ENCODE measurements at regions not wholly inside any gene's neighbourhood (a gene's known extent, or its start where the extent isn't known, plus 50 kb on each side); places are given as distances from the start of the nearest gene placed in this dataset.
"Not testable (repeated sequence)": the region's sequence is repeated elsewhere in the genome, so short reads cannot be mapped to it uniquely, and the experiment has no call there.

DNA sequence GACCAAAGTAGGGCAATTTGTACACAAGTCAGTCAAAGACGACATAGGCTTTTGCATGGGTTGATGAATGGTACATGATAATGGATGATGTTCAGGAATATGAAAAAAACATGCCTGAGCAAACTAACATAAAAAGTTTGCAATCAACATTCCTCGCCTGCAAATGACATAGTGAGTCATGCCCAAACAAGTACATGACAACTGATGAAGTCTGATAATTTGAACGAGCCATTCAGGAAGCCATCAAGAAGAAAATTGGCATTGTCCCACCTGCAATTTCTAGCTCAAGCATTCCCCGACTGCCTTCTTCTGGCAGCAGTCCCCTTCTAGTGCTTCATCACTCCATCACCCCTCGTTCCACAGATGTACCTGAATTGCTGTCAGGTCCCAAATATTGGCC, 118.4 kb upstream of the NR5A2 start:
- Histone ChIP-seq H3K36me3 (no peaks in the 10 kb centered on the region), H3K27ac (no peak overlapping the region), H3K4me1 (no peaks in the 10 kb centered on the region), H3K27me3 (no peaks in the 10 kb centered on the region), H3K4me3 (no peak overlapping the region), H3K9me3 (no peaks in the 10 kb centered on the region)
- no peak for DNase-seq (ENCODE audit: low spot score in 2 of 2)
- intact Hi-C loops (cut with DNase I): no loop called here
- TF ChIP-seq, protein P1, sequence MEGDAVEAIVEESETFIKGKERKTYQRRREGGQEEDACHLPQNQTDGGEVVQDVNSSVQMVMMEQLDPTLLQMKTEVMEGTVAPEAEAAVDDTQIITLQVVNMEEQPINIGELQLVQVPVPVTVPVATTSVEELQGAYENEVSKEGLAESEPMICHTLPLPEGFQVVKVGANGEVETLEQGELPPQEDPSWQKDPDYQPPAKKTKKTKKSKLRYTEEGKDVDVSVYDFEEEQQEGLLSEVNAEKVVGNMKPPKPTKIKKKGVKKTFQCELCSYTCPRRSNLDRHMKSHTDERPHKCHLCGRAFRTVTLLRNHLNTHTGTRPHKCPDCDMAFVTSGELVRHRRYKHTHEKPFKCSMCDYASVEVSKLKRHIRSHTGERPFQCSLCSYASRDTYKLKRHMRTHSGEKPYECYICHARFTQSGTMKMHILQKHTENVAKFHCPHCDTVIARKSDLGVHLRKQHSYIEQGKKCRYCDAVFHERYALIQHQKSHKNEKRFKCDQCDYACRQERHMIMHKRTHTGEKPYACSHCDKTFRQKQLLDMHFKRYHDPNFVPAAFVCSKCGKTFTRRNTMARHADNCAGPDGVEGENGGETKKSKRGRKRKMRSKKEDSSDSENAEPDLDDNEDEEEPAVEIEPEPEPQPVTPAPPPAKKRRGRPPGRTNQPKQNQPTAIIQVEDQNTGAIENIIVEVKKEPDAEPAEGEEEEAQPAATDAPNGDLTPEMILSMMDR (IDR thresholded peaks at IDR 0.05): no peak

DNA sequence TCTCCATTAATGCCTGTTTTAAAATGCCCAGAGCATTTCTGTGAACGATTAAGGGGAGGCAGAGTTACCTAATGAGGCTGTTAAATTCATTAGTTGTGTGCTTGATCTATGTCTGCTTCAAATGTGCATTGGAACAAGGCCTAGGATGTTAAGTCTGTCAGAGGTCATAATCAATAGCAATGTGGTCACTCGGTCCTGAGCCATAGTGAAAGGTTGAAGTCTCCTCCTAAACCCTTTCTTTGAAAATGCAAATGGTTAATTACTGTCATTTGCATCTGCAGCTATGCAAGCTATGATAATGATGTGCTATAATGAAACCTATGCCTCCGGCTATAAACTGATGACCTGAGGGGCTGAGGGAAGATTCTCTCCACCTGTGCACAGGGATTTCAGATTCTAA, 114.2 kb upstream of the NR5A2 start:
- intact Hi-C loops (cut with DNase I): no loop called here
- no peaks in the 10 kb centered on the region for H3K4me1 ChIP-seq
- DNase-seq (ENCODE audit: low spot score in 2 of 2): no peak
- no peak overlapping the region for H3K27ac ChIP-seq
- H3K4me3 ChIP-seq: no peak overlapping the region
- no peaks in the 10 kb centered on the region for H3K36me3 ChIP-seq
- TF ChIP-seq, protein P1 (IDR thresholded peaks at IDR 0.05): no peak
- H3K9me3 ChIP-seq: no peaks in the 10 kb centered on the region
- H3K27me3 ChIP-seq: no peaks in the 10 kb centered on the region

DNA sequence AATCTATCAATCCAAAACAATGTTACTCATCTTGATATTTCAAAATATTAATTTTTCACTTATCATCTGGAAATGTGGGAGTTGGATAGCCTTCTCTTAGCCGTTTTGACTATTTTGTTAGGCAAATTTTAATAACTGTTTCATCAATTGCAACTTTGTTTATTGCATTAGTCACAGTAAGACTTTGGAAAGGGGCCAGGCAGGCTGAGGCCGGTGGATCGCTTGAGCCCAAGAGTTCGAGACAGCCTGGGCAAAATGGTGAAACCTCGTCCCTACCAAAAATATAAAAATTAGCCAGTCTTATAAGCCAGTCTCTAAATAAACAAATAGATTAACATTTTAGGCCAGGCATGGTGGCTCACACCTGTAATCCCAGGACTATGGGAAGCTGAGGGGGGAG, 113.0 kb upstream of the NR5A2 start:
- Histone ChIP-seq H3K27ac (no peak overlapping the region), H3K36me3 (no peaks in the 10 kb centered on the region), H3K27me3 (no peaks in the 10 kb centered on the region), H3K4me3 (no peak overlapping the region), H3K9me3 (no peaks in the 10 kb centered on the region), H3K4me1 (no peaks in the 10 kb centered on the region)
- DNase-seq (ENCODE audit: low spot score in 2 of 2): no peak
- TF ChIP-seq, protein P1 (IDR thresholded peaks at IDR 0.05): no peak
- intact Hi-C loops (cut with DNase I): no loop called here

DNA sequence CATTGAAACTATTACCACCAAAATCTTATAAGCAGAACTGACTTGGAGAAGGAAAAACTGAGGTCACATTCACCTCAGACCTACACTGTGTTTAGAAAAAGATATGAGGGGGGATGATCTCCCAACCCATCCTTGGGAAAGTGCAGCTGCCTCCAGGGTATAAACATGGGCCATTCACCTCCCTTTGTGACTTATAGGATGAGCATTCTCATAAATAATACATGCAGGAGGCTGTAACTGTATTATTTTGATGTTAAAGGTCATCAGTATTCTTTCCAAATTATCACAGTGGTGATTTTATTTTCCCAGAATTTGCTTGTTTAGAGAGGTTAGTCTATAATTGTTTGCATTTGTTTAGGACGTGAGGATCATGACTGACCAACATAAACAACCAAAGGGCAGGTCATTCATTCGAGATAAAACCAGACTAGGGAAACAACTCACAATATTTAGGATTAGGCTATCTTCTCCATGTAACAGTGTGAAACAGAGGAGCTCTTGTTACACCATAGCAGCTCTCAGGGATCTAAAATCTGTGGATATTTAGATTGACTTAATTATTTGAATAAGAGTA, 109.2 kb upstream of the NR5A2 start:
- Histone ChIP-seq H3K9me3 (no peaks in the 10 kb centered on the region), H3K36me3 (no peaks in the 10 kb centered on the region), H3K4me1 (no peaks in the 10 kb centered on the region), H3K27me3 (no peaks in the 10 kb centered on the region), H3K4me3 (no peak overlapping the region), H3K27ac (no peak overlapping the region)
- TF ChIP-seq, protein P1 (IDR thresholded peaks at IDR 0.05): no peak
- intact Hi-C loops (cut with DNase I): no loop called here
- DNase-seq (ENCODE audit: low spot score in 2 of 2): no peak

DNA sequence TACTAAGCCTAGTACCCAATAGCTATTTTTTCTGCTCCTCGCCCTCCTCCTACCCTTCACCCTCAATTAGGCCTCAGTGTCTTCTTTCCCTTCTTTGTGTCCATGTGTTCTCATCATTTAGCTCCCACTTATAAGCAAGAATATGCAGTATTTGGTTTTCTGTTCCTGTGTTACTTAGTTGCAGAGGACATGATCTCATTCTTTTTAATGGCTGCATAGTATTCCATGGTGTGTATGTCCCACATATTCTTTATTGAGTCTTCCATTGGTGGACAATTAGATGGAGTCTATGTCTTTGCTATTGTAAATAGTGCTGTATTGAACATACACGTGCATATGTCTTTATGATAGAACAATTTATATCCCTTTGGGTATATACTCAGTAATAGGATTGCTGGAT, 106.9 kb upstream of the NR5A2 start:
- Histone ChIP-seq H3K36me3 (no peaks in the 10 kb centered on the region), H3K9me3 (no peaks in the 10 kb centered on the region), H3K4me1 (no peaks in the 10 kb centered on the region), H3K27ac (no peak overlapping the region), H3K4me3 (no peak overlapping the region), H3K27me3 (no peaks in the 10 kb centered on the region)
- TF ChIP-seq, protein P1 (IDR thresholded peaks at IDR 0.05): no peak
- DNase-seq (ENCODE audit: low spot score in 2 of 2): no peak
- intact Hi-C loops (cut with DNase I): no loop called here

DNA sequence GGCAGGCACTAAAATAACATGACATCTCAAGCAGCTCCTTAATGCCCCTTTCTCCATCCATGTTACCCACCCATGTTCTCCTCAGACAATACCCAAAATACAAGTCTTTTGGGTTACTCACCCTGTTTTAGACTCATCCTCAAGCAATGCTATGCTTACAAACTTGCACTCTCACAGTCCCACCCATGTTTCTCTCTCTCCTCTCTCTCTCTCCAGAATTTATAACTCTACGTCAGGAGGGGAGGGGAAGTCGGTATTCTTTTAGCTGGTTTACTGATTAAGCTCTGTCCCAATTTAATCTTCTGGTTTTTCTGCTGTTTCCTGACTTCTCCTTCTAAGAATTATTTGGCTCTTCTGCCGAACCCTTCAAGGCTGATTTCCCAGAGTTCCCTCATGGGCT, 98.0 kb upstream of the NR5A2 start:
- Histone ChIP-seq H3K9me3 (no peaks in the 10 kb centered on the region), H3K36me3 (no peaks in the 10 kb centered on the region), H3K27ac (no peak overlapping the region), H3K4me1 (no peaks in the 10 kb centered on the region), H3K27me3 (no peaks in the 10 kb centered on the region), H3K4me3 (no peak overlapping the region)
- DNase-seq (ENCODE audit: low spot score in 2 of 2): no peak
- intact Hi-C loops (cut with DNase I): no loop called here
- TF ChIP-seq, protein P1 (IDR thresholded peaks at IDR 0.05): no peak

DNA sequence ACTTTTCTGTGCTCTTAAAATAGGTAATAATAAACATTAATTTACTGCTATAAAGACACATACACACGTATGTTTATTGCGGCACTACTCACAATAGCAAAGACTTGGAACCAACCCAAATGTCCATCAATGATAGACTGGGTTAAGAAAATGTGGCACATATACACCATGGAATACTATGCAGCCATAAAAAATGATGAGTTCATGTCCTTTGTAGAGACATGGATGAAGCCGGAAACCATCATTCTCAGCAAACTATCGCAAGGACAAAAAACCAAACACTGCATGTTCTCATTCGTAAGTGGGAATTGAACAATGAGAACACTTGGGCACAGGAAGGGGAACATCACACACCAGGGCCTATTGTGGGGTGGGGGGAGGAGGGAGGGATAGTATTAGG, 97.4 kb upstream of the NR5A2 start:
- intact Hi-C loops (cut with DNase I); DNase-seq (ENCODE audit: low spot score in 2 of 2); H3K4me3 ChIP-seq; H3K4me1 ChIP-seq; H3K9me3 ChIP-seq; H3K27me3 ChIP-seq; H3K36me3 ChIP-seq; H3K27ac ChIP-seq: not testable (repeated sequence)

Measured in ascending aorta (tissue), 2 donors.